WERI-Rb-1 (cell line): ENCODE measurements at regions not wholly inside any gene's neighbourhood (a gene's known extent, or its start where the extent isn't known, plus 50 kb on each side); places are given as distances from the start of the nearest gene placed in this dataset.

Experiments used
- DNase-seq: peaks from one replicate; pipeline ENCODE4 v3.0.0-alpha.2; 2020
- H3K27ac ChIP-seq: fragments of 250-450 bp; sonication (Bioruptor Pico); 2 replicates; pipeline ENCODE4 v1.5.1; 2020; ENCODE audit warnings: mild to moderate bottlenecking, moderate library complexity
- H3K27me3 ChIP-seq: fragments of 250-450 bp; sonication (Bioruptor Pico); 2 replicates; pipeline ENCODE4 v1.5.1; 2021; ENCODE audit warnings: mild to moderate bottlenecking, low read depth, moderate library complexity; ENCODE audit not compliant: insufficient read depth, severe bottlenecking
- H3K36me3 ChIP-seq: fragments of 250-450 bp; sonication (Bioruptor Pico); 2 replicates; pipeline ENCODE4 v1.5.1; 2020; ENCODE audit warnings: mild to moderate bottlenecking, moderate library complexity
- H3K4me3 ChIP-seq: 2 replicates; pipeline ENCODE4 v1.5.1; 2011; ENCODE audit warnings: low read depth, mild to moderate bottlenecking, control low read depth, low read length
- H3K9me3 ChIP-seq: fragments of 250-450 bp; sonication (Bioruptor Pico); 2 replicates; pipeline ENCODE4 v1.5.1; 2021; ENCODE audit warnings: mild to moderate bottlenecking, moderate library complexity; ENCODE audit not compliant: severe bottlenecking
- TF ChIP-seq, protein P1 (sequence below): IDR thresholded peaks from 2 replicates; pipeline ENCODE4 v1.5.1; 2011; ENCODE audit warnings: low read depth, mild to moderate bottlenecking, control low read depth, inconsistent platforms, low read length

DNA sequence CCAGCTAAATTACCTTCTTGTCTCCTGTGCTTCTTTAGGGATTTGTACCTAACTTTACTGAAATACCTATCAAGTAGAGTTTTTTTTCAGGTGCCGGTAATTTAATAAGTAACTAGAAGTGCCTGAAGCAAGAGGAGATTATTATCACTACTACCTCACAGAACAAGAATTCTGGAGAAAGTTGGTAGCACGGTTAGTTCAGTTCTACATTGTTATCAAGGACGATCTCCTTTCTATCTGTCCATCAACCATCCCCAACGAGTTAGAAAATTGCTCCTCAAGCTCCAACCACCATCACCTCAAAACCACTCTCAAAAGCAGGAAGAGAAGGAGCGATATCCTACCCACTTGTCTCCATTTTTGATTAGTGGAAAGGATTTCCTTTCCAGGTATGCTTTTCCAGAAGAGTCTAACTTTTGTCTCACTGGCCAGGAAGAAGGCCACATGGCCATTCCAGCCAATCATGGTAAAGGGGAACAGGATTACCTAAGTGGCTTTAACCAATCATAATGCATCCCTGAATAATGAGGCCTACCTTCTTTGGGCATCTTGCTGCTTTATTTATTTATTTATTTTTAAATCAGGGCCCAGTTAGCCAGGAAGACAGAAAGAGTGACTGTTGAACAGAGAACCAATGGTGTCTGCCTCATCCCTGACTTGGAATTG lies 265.2 kb downstream of the SNX13 start:
- Histone ChIP-seq H3K4me3 (no peak overlapping the region), H3K9me3 (no peaks in the 10 kb centered on the region), H3K36me3 (no peaks in the 10 kb centered on the region), H3K27me3 (no peaks in the 10 kb centered on the region), H3K27ac (no peak overlapping the region)
- no peak for DNase-seq
- TF ChIP-seq, protein P1, sequence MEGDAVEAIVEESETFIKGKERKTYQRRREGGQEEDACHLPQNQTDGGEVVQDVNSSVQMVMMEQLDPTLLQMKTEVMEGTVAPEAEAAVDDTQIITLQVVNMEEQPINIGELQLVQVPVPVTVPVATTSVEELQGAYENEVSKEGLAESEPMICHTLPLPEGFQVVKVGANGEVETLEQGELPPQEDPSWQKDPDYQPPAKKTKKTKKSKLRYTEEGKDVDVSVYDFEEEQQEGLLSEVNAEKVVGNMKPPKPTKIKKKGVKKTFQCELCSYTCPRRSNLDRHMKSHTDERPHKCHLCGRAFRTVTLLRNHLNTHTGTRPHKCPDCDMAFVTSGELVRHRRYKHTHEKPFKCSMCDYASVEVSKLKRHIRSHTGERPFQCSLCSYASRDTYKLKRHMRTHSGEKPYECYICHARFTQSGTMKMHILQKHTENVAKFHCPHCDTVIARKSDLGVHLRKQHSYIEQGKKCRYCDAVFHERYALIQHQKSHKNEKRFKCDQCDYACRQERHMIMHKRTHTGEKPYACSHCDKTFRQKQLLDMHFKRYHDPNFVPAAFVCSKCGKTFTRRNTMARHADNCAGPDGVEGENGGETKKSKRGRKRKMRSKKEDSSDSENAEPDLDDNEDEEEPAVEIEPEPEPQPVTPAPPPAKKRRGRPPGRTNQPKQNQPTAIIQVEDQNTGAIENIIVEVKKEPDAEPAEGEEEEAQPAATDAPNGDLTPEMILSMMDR = no peak

DNA sequence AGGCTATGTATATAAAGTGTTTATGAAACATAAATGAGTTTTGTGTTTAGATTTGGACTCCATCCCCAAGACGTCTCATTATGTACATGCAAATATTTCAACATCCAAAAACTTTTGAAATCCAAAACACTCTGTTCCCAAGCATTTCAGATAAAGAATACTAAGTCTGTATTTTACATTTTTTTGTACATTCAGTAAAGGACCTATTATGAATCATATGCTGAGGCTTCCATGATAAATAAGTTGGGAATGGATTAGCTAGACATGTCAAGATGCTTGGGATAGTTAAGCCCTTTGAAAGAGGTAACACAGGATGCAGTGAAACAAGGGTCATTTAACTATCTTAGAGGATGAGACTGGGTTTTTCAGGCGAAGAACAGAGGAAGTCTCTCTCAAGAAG lies 262.9 kb downstream of the SNX13 start:
- Histone ChIP-seq H3K36me3 (no peaks in the 10 kb centered on the region), H3K9me3 (no peaks in the 10 kb centered on the region), H3K27me3 (no peaks in the 10 kb centered on the region), H3K4me3 (no peak overlapping the region), H3K27ac (no peak overlapping the region)
- DNase-seq = no peak
- TF ChIP-seq, protein P1 = no peak

DNA sequence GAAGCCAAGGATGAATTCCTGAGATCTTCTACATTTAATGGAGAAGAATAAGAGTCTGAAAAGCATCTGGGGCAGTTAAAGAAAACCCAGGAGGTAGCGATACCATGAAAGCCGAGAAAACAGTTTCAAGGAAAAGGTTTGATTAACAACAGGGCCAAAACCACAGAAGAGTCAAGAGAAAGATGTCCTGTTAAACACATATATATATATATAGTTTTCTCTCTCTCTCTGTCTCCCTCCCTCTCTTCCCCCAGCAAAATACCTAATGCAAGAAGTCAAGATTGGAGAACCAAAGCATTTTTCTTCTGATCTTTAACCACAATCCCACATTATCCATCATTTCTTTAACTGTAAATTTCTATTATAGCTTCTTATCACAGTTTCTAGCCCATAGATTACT lies 261.4 kb downstream of the SNX13 start:
- DNase-seq = no peak
- H3K36me3 ChIP-seq = no peaks in the 10 kb centered on the region
- TF ChIP-seq, protein P1 = no peak
- H3K27ac ChIP-seq = no peak overlapping the region
- H3K27me3 ChIP-seq = no peaks in the 10 kb centered on the region
- H3K9me3 ChIP-seq = no peaks in the 10 kb centered on the region
- no peak overlapping the region for H3K4me3 ChIP-seq

DNA sequence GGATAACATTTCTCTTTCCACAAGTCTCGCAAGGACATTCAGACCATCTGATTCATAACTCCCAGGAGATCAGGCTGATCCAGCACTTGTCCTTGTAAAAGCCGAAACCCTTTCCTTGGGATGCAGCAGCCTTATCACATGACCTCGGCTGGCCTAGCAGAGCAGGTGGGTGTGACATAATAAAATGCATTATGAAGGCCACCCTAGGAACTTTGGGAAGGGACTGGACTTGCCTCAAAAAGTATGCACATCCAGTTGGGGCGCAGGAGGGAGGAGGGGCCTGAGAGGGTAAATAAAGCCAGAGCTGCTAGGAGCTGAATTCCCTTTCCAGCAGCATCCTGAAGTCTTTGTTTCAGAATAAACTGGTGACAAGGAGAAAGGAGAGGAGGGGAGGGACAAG lies 260.8 kb downstream of the SNX13 start:
- Histone ChIP-seq H3K4me3 (no peak overlapping the region), H3K27ac (no peak overlapping the region), H3K9me3 (no peaks in the 10 kb centered on the region), H3K36me3 (no peaks in the 10 kb centered on the region), H3K27me3 (no peaks in the 10 kb centered on the region)
- TF ChIP-seq, protein P1 = no peak
- no peak for DNase-seq

DNA sequence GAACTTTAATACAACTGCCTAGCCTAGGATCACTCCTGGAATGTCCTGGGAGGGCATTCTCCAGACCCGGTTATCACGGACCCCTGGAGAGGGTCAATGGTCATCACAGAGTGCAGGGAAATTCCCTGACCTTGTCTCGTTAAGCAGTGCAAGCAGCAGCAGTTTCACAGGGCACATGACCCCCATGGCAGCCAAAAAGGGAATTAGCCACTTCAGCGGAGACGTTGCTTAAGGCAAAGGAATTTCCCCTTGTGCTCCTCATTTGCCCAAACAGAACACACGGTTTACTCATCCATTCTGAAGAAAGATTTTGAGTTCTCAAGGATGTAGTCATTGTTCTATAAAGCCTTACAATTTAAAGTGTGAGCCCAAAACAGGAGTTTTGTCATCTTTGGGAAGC lies 260.3 kb downstream of the SNX13 start:
- H3K27ac ChIP-seq = no peak overlapping the region

DNA sequence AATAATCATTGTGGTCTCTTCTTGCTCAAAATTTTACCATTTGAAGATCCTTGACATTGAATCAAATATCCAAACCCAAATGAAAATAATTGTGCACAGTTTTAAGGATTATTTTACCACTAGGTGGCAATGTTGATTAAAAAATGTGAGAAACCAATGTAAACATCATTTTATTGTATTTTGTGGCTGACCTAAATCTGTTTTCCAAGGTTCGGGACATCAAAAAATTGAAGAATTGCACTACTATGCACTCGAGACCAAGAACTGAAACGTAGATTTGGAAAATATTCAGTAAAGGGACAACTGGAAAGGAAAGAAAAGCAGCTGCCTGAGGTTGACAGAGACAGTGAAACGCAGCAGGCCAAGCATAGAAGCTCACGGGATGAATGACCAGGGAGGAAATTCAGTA lies 259.3 kb downstream of the SNX13 start:
- no peak overlapping the region for H3K4me3 ChIP-seq
- TF ChIP-seq, protein P1 = no peak
- no peak overlapping the region for H3K27ac ChIP-seq
- no peaks in the 10 kb centered on the region for H3K27me3 ChIP-seq
- no peaks in the 10 kb centered on the region for H3K36me3 ChIP-seq
- DNase-seq = no peak
- no peaks in the 10 kb centered on the region for H3K9me3 ChIP-seq

More for the DNA sequence above, 260.3 kb downstream of the SNX13 start:
- no peaks in the 10 kb centered on the region for H3K9me3 ChIP-seq
- TF ChIP-seq, protein P1 = no peak
- no peak overlapping the region for H3K4me3 ChIP-seq
- no peaks in the 10 kb centered on the region for H3K36me3 ChIP-seq
- DNase-seq = no peak
- no peaks in the 10 kb centered on the region for H3K27me3 ChIP-seq
